DND-41 (cell line): ENCODE measurements at regions not wholly inside any gene's neighbourhood (a gene's known extent, or its start where the extent isn't known, plus 50 kb on each side); places are given as distances from the start of the nearest gene placed in this dataset.

Experiments used
- ATAC-seq: fragments of 200-7000 bp; cut with Tn5 transposase; 3 replicates; pipeline ENCODE4 v1.9.1; 2021; ENCODE audit warnings: low read depth; ENCODE audit not compliant: insufficient read depth
- DNase-seq: peaks from one replicate; pipeline ENCODE4 v3.0.0-alpha.2; 2020
- H2AFZ ChIP-seq: 2 replicates; pipeline ENCODE4 v1.6.0; 2012; ENCODE audit warnings: low read depth, low read length
- H3K27ac ChIP-seq: 2 replicates; pipeline ENCODE4 v1.5.1; 2012; ENCODE audit warnings: low read length, inconsistent platforms
- H3K27me3 ChIP-seq: fragments of 200-600 bp; sonication (generic); 2 replicates; pipeline ENCODE4 v1.6.0; 2012; ENCODE audit warnings: low read length, mild to moderate bottlenecking, inconsistent platforms; ENCODE audit not compliant: insufficient read depth, poor library complexity
- H3K36me3 ChIP-seq: 2 replicates; pipeline ENCODE4 v1.5.1; 2012; ENCODE audit warnings: low read length, inconsistent platforms; ENCODE audit not compliant: insufficient read depth
- H3K4me1 ChIP-seq: 2 replicates; pipeline ENCODE4 v1.5.1; 2012; ENCODE audit warnings: mild to moderate bottlenecking, low read length; ENCODE audit not compliant: insufficient read depth
- H3K4me2 ChIP-seq: 2 replicates; pipeline ENCODE4 v1.6.0; 2012; ENCODE audit warnings: mild to moderate bottlenecking, moderate library complexity, low read length, inconsistent platforms; ENCODE audit not compliant: insufficient read depth
- H3K4me3 ChIP-seq, 2 experiments: fragments of 200-600 bp in 1 of 2; shearing (Covaris generic) in 1 of 2; 2 replicates each; pipeline ENCODE4 v1.5.1; 2012 to 2016; ENCODE audit warnings: inconsistent platforms in 2 of 2, low read length in 2 of 2, mild to moderate bottlenecking in 2 of 2, low read depth in 1 of 2, moderate library complexity in 1 of 2
- H3K79me2 ChIP-seq: 2 replicates; pipeline ENCODE4 v1.6.0; 2012; ENCODE audit warnings: low read length, inconsistent platforms; ENCODE audit not compliant: insufficient read depth
- H3K9ac ChIP-seq: 2 replicates; pipeline ENCODE4 v1.6.0; 2012; ENCODE audit warnings: low read depth, mild to moderate bottlenecking, inconsistent platforms, low read length, moderate library complexity
- H3K9me3 ChIP-seq: 2 replicates; pipeline ENCODE4 v1.5.1; 2012; ENCODE audit warnings: low read length, moderate library complexity, mild to moderate bottlenecking, inconsistent platforms; ENCODE audit not compliant: insufficient read depth, severe bottlenecking
- H4K20me1 ChIP-seq: 2 replicates; pipeline ENCODE4 v1.6.0; 2012; ENCODE audit warnings: low read length; ENCODE audit not compliant: insufficient read depth
- EZH2 ChIP-seq: IDR thresholded peaks from 3 replicates; pipeline ENCODE4 v1.6.1; 2012; ENCODE audit warnings: borderline replicate concordance, low read depth, mild to moderate bottlenecking, moderate library complexity, low read length, inconsistent platforms; ENCODE audit not compliant: severe bottlenecking
- TF ChIP-seq, protein P1 (sequence below): IDR thresholded peaks from 2 replicates; pipeline ENCODE4 v1.5.1; 2012; ENCODE audit warnings: borderline replicate concordance, low read length, moderate library complexity, mild to moderate bottlenecking; ENCODE audit not compliant: poor library complexity, severe bottlenecking; ENCODE audit errors: extremely low read depth

DNA sequence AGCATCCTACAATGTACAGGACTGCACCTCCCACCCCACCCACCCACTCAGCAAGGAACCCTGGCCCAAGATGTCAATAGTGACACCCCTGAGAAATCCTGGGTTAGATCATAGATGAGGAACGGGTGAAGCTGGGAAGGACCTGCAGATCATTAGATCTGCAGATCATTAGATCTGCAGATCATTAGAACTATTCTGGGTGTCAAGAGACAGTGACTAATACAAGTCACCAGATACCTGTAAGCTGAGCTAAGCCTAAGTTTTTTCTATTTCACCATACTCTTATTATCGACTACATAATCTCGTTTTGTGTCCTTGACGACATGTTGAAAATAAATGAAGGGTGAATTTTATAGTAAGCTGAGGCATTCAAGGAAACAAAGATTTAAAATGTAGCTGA is 325.7 kb downstream of the DUSP10 start:
- Histone ChIP-seq H3K4me2 (no peak overlapping the region), H4K20me1 (no peaks in the 10 kb centered on the region), H3K9me3 (no peaks in the 10 kb centered on the region), H3K9ac (no peak overlapping the region), H3K4me3 (no peak overlapping the region), H3K4me1 (no peaks in the 10 kb centered on the region), H3K36me3 (no peaks in the 10 kb centered on the region), H3K27me3 (no peaks in the 10 kb centered on the region), H3K79me2 (no peaks in the 10 kb centered on the region), H2AFZ (no peak overlapping the region), H3K27ac (no peak overlapping the region)
- ATAC-seq, result no peak
- TF ChIP-seq, protein P1, sequence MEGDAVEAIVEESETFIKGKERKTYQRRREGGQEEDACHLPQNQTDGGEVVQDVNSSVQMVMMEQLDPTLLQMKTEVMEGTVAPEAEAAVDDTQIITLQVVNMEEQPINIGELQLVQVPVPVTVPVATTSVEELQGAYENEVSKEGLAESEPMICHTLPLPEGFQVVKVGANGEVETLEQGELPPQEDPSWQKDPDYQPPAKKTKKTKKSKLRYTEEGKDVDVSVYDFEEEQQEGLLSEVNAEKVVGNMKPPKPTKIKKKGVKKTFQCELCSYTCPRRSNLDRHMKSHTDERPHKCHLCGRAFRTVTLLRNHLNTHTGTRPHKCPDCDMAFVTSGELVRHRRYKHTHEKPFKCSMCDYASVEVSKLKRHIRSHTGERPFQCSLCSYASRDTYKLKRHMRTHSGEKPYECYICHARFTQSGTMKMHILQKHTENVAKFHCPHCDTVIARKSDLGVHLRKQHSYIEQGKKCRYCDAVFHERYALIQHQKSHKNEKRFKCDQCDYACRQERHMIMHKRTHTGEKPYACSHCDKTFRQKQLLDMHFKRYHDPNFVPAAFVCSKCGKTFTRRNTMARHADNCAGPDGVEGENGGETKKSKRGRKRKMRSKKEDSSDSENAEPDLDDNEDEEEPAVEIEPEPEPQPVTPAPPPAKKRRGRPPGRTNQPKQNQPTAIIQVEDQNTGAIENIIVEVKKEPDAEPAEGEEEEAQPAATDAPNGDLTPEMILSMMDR, result no peak
- no peak for TF ChIP-seq EZH2
- DNase-seq, result no peak

DNA sequence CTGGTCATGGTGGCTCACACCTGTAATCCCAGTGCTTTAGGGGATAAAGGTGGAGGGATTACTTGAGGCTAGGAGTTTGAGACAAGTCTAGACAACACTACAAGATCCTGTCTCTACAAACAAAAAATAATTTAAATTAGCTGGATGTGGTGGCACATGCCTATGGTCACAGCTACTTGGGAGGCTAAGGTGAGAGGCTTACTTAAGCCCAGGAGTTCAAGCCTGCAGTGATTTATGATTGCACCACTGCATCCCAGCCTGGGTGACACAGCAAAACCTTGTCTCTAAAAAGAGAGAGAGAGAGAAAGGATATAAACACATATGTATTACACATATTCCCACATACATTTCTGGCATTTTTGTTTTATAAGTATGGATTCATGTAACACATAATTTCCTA is 325.2 kb downstream of the DUSP10 start:
- TF ChIP-seq, protein P1, result no peak
- no peak for TF ChIP-seq EZH2
- H3K9me3 ChIP-seq, result no peaks in the 10 kb centered on the region
- no peak overlapping the region for H3K9ac ChIP-seq
- H3K36me3 ChIP-seq, result no peaks in the 10 kb centered on the region
- no peaks in the 10 kb centered on the region for H4K20me1 ChIP-seq
- no peak overlapping the region for H3K4me3 ChIP-seq
- H3K27me3 ChIP-seq, result no peaks in the 10 kb centered on the region
- no peak overlapping the region for H2AFZ ChIP-seq
- H3K79me2 ChIP-seq, result no peaks in the 10 kb centered on the region
- H3K4me2 ChIP-seq, result no peak overlapping the region
- ATAC-seq, result no peak
- H3K27ac ChIP-seq, result no peak overlapping the region
- no peaks in the 10 kb centered on the region for H3K4me1 ChIP-seq
- DNase-seq, result no peak

DNA sequence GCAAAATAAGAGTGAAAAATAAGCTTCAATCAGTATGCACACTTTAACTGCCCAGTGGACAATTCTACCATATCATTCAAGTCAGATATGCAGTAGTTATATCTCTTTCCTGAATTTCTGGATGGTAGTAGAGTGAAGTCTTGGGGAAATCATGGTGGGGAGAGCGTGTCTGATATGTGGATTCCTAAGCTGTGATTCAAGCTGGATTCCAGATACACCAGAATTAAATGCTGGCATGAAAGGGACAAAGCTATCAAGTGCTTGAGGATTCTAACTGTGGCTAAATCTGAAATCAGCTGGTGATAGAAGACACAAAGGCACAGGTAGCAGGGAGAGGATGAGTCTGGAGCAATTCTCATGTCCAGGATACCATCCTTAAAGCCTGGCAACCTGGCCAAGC is 323.5 kb downstream of the DUSP10 start:
- H3K27me3 ChIP-seq, result no peaks in the 10 kb centered on the region
- H3K79me2 ChIP-seq, result no peaks in the 10 kb centered on the region
- no peaks in the 10 kb centered on the region for H4K20me1 ChIP-seq
- H3K4me3 ChIP-seq, result no peak overlapping the region
- no peak overlapping the region for H3K4me2 ChIP-seq
- TF ChIP-seq EZH2, result no peak
- TF ChIP-seq, protein P1, result no peak
- H3K36me3 ChIP-seq, result no peaks in the 10 kb centered on the region
- no peak for DNase-seq
- no peaks in the 10 kb centered on the region for H3K9me3 ChIP-seq
- no peak overlapping the region for H2AFZ ChIP-seq
- no peak for ATAC-seq
- H3K4me1 ChIP-seq, result no peaks in the 10 kb centered on the region
- H3K27ac ChIP-seq, result no peak overlapping the region
- no peak overlapping the region for H3K9ac ChIP-seq

DNA sequence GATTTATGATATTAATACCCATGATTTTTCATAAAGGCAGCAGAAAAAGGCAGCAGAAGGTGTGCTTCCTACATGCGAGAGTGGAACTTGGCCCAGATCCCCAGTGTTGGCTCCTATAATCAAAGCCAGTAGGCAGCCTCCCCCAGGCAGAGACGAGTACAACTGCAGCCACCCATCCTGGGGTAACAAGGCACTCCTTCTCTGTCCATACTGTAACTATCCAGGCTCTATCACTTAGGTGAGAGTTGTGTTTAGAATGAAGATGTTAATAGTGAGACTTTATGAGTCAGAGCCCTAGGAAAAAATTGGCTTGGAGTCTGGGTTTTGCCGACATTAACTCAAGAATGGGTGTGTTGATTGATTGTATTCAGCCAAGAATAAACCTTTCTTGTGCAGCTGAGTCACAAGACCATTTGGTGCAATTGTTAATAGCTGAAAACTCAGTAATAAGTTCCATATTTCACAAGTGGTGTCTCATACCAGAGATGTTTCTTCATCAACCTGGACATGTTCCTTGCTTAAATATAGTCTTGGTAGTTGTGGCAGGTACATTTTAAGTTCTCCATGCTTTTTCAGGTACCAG is 322.3 kb downstream of the DUSP10 start:
- Histone ChIP-seq H3K36me3 (no peaks in the 10 kb centered on the region), H3K9me3 (no peaks in the 10 kb centered on the region), H4K20me1 (no peaks in the 10 kb centered on the region), H3K4me1 (no peaks in the 10 kb centered on the region), H3K27me3 (no peaks in the 10 kb centered on the region), H3K4me3 (no peak overlapping the region), H2AFZ (no peak overlapping the region), H3K9ac (no peak overlapping the region), H3K27ac (no peak overlapping the region), H3K4me2 (no peak overlapping the region), H3K79me2 (no peaks in the 10 kb centered on the region)
- ATAC-seq (no peak), DNase-seq (no peak)
- TF ChIP-seq EZH2, result no peak
